Astrocyte (in vitro differentiated cells and primary cell): ENCODE measurements at regions not wholly inside any gene's neighbourhood (a gene's known extent, or its start where the extent isn't known, plus 50 kb on each side); places are given as distances from the start of the nearest gene placed in this dataset.

Experiments used
- DNase-seq: peaks from one replicate; pipeline ENCODE4 v3.0.0-alpha.2; 2010; ENCODE audit warnings: low read depth
- FAIRE-seq: peaks from 2 replicates; lab custom pipeline; 2011; peaks lifted over from hg19 to GRCh38; lab: Jason Lieb, UNC
- H2AFZ ChIP-seq: 2 replicates; pipeline ENCODE4 v1.6.0; 2012; ENCODE audit warnings: low read depth, low read length, inconsistent platforms
- H3K27ac ChIP-seq: 2 replicates; pipeline ENCODE4 v1.5.1; 2011; ENCODE audit warnings: low read depth, low read length, inconsistent platforms
- H3K27me3 ChIP-seq: 2 replicates; pipeline ENCODE4 v1.6.0; 2011; ENCODE audit warnings: low read length, inconsistent platforms; ENCODE audit not compliant: insufficient read depth
- H3K36me3 ChIP-seq: 2 replicates; pipeline ENCODE4 v1.5.1; 2011; ENCODE audit warnings: low read length, inconsistent platforms; ENCODE audit not compliant: insufficient read depth
- H3K4me1 ChIP-seq: 2 replicates; pipeline ENCODE4 v1.5.1; 2011; ENCODE audit warnings: low read length, inconsistent platforms; ENCODE audit not compliant: insufficient read depth
- H3K4me2 ChIP-seq: 2 replicates; pipeline ENCODE4 v1.6.0; 2012; ENCODE audit warnings: low read length, inconsistent platforms
- H3K4me3 ChIP-seq: 2 replicates; pipeline ENCODE4 v1.5.1; 2011; ENCODE audit warnings: low read depth, mild to moderate bottlenecking, low read length, inconsistent platforms; ENCODE audit not compliant: insufficient read depth
- H3K79me2 ChIP-seq: 2 replicates; pipeline ENCODE4 v1.6.0; 2012; ENCODE audit warnings: mild to moderate bottlenecking, low read length, inconsistent platforms; ENCODE audit not compliant: insufficient read depth
- H3K9ac ChIP-seq: 2 replicates; pipeline ENCODE4 v1.6.0; 2012; ENCODE audit warnings: mild to moderate bottlenecking, low read length, inconsistent platforms
- H3K9me3 ChIP-seq: 2 replicates; pipeline ENCODE4 v1.5.1; 2012; ENCODE audit warnings: low read depth, mild to moderate bottlenecking, low read length, inconsistent platforms; ENCODE audit not compliant: insufficient read depth
- H4K20me1 ChIP-seq: 2 replicates; pipeline ENCODE4 v1.6.0; 2012; ENCODE audit warnings: low read length, inconsistent platforms; ENCODE audit not compliant: insufficient read depth
- H3K27ac Mint-ChIP-seq: one replicate; pipeline ENCODE4 v1.8.0; 2021; ENCODE audit warnings: mild to moderate bottlenecking, mixed read lengths; ENCODE audit not compliant: unreplicated experiment
- H3K27me3 Mint-ChIP-seq: one replicate; pipeline ENCODE4 v1.8.0; 2021; ENCODE audit warnings: low read depth, mixed read lengths; ENCODE audit not compliant: unreplicated experiment
- H3K36me3 Mint-ChIP-seq: one replicate; pipeline ENCODE4 v1.8.0; 2021; ENCODE audit warnings: low read depth, mixed read lengths; ENCODE audit not compliant: unreplicated experiment
- H3K4me1 Mint-ChIP-seq: one replicate; pipeline ENCODE4 v1.8.0; 2021; ENCODE audit warnings: low read depth, mixed read lengths; ENCODE audit not compliant: unreplicated experiment
- H3K4me3 Mint-ChIP-seq: one replicate; pipeline ENCODE4 v1.8.0; 2021; ENCODE audit warnings: mild to moderate bottlenecking, moderate library complexity, mixed read lengths; ENCODE audit not compliant: unreplicated experiment
- H3K9me3 Mint-ChIP-seq: one replicate; pipeline ENCODE4 v1.8.0; 2021; ENCODE audit warnings: mild to moderate bottlenecking, mixed read lengths; ENCODE audit not compliant: unreplicated experiment
- CTCF ChIP-seq: IDR thresholded peaks from 2 replicates; pipeline ENCODE4 v1.5.1; 2011; ENCODE audit warnings: low read depth, mild to moderate bottlenecking, inconsistent platforms, low read length, moderate library complexity; ENCODE audit not compliant: insufficient read depth
- EZH2 ChIP-seq: IDR thresholded peaks from 2 replicates; pipeline ENCODE4 v1.6.1; 2012; ENCODE audit warnings: mild to moderate bottlenecking, low read length, inconsistent platforms; ENCODE audit not compliant: insufficient read depth

GRCh38 chr17:14843086-14843795 lies 421.9 kb downstream of the PMP22 start:
- Histone ChIP-seq H3K9me3 (no peaks in the 10 kb centered on the region), H3K36me3 (no peaks in the 10 kb centered on the region), H3K79me2 (no peaks in the 10 kb centered on the region), H3K27ac (no peak overlapping the region), H3K9ac (no peak overlapping the region), H3K4me3 (no peak overlapping the region), H4K20me1 (no peaks in the 10 kb centered on the region), H3K4me1 (no peaks in the 10 kb centered on the region), H2AFZ (no peak overlapping the region), H3K4me2 (no peak overlapping the region), H3K27me3 (no peaks in the 10 kb centered on the region)
- TF ChIP-seq EZH2 (no peak), CTCF (no peak)
- DNase-seq (no peak), FAIRE-seq (peak; percentile 13)
- Mint-ChIP-seq H3K9me3 (no peaks in the 10 kb centered on the region), H3K27ac (no peak overlapping the region), H3K4me1 (peaks cover 27% of the 10 kb centered on the region), H3K36me3 (no peaks in the 10 kb centered on the region), H3K4me3 (no peak overlapping the region), H3K27me3 (no peaks in the 10 kb centered on the region)

GRCh38 chr17:14840616-14841231 lies 424.4 kb downstream of the PMP22 start:
- Histone ChIP-seq H3K4me2 (peak overlapping the region; percentile 56), H3K9ac (no peak overlapping the region), H3K36me3 (no peaks in the 10 kb centered on the region), H3K27ac (peak overlapping the region; percentile 61), H3K4me1 (no peaks in the 10 kb centered on the region), H2AFZ (no peak overlapping the region), H3K4me3 (no peak overlapping the region), H3K9me3 (peaks cover 7% of the 10 kb centered on the region), H4K20me1 (no peaks in the 10 kb centered on the region), H3K79me2 (no peaks in the 10 kb centered on the region), H3K27me3 (no peaks in the 10 kb centered on the region)
- Mint-ChIP-seq H3K36me3 (no peaks in the 10 kb centered on the region), H3K27me3 (no peaks in the 10 kb centered on the region), H3K9me3 (peaks cover 4% of the 10 kb centered on the region), H3K27ac (peak overlapping the region; percentile 85), H3K4me3 (no peak overlapping the region), H3K4me1 (peaks cover 24% of the 10 kb centered on the region)
- no peak for FAIRE-seq
- DNase-seq = no peak
- TF ChIP-seq EZH2 (no peak), CTCF (no peak)

GRCh38 chr17:14838567-14838966 lies 426.6 kb downstream of the PMP22 start:
- FAIRE-seq = no peak
- H3K4me1 Mint-ChIP-seq = peaks cover 24% of the 10 kb centered on the region

More at GRCh38 chr17:14838567-14838966, 426.6 kb downstream of the PMP22 start:
- H3K9ac ChIP-seq = no peak overlapping the region
- H3K27ac Mint-ChIP-seq = no peak overlapping the region
- H3K4me2 ChIP-seq = no peak overlapping the region
- H4K20me1 ChIP-seq = no peaks in the 10 kb centered on the region
- TF ChIP-seq CTCF = no peak
- no peak for TF ChIP-seq EZH2
- H3K4me3 Mint-ChIP-seq = no peak overlapping the region
- no peak overlapping the region for H2AFZ ChIP-seq
- H3K4me1 ChIP-seq = no peaks in the 10 kb centered on the region
- H3K9me3 Mint-ChIP-seq = peaks cover 4% of the 10 kb centered on the region
- no peaks in the 10 kb centered on the region for H3K36me3 ChIP-seq
- no peaks in the 10 kb centered on the region for H3K79me2 ChIP-seq
- H3K4me3 ChIP-seq = no peak overlapping the region
- DNase-seq = no peak
- no peaks in the 10 kb centered on the region for H3K27me3 ChIP-seq
- H3K36me3 Mint-ChIP-seq = no peaks in the 10 kb centered on the region
- no peaks in the 10 kb centered on the region for H3K27me3 Mint-ChIP-seq
- H3K9me3 ChIP-seq = peaks cover 9% of the 10 kb centered on the region
- H3K27ac ChIP-seq = no peak overlapping the region
